Kidney glomerular epithelial cell (primary cell): ENCODE measurements at regions not wholly inside any gene's neighbourhood (a gene's known extent, or its start where the extent isn't known, plus 50 kb on each side); places are given as distances from the start of the nearest gene placed in this dataset.

Experiments
- DNase-seq: peaks from one replicate; lab custom pipeline; 2025; lab: John Stamatoyannopoulos, UW

DNA sequence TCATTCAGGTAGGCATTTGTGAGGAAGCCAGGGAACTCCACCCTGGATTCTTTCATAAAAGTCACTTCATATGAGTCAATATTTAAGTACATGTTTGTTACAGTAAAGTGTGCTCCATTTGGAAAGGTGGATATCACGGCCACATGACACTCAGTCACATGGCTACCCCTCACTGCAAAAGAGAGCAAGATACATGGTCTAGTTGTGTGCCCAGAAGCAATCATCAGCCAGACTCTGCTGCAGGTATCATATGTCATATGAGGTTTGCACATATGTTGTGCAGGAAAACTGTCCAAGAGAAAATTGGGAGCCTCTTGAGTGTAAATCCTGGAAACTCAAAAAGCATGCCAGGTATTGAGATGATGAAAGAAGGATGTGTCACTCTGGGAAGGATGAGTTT is 55.0 kb upstream of the NMNAT3 start:
- DNase-seq: no peak

DNA sequence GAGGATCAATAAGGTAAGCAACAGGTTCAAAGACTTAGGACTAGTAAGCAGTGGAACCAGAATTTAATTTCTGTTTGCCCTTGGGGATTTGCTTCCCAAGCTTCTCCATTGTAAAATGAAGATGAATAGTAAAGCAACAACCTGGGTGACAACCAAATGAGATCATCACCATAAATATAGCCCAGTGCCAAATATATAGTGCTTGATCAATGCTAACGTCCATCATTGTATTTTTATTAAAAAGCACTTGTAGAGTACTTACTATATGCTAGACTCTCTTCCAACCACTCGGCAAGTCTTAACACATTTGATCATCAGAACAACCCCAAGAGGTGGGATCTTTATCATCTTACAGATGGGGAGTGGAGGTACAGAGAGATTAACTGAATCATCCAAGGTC is 51.5 kb upstream of the NMNAT3 start:
- DNase-seq: no peak

DNA sequence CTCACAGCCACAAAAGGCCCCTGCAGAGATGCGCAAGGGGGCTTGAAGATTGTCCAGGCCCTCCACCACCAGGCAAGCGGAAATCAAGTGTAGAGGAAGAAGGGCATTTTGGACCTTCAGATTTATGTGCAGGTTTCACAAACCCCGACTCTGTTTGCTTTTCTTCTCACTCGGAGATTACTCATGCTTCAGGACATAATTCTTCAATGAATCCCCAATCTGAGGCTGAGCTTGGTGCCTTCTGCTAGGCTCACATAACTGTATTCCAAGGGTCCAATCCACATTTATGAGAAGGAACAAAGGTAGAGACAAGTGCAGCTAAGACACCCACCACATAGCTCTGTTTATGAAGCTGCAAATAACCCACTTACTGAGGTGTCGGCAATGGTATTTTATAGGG is 50.6 kb upstream of the NMNAT3 start:
- DNase-seq: no peak
